GM12878 (cell line): ENCODE measurements at regions not wholly inside any gene's neighbourhood (a gene's known extent, or its start where the extent isn't known, plus 50 kb on each side); places are given as distances from the start of the nearest gene placed in this dataset.
A peak's percentile ranks its signal among the peaks of the same experiment; 100 is the strongest.

Experiments used
- ASH2L ChIP-seq: fragments of 300-600, 200-600 bp; sonication (generic); IDR thresholded peaks from 2 replicates; pipeline ENCODE4 v1.6.1; 2017; ENCODE audit warnings: low read depth, mild to moderate bottlenecking, borderline replicate concordance
- ATF3 ChIP-seq: IDR thresholded peaks from 2 replicates; pipeline ENCODE4 v1.6.1; 2011; ENCODE audit warnings: low read depth, mild to moderate bottlenecking, low read length, moderate library complexity, borderline replicate concordance; ENCODE audit errors: extremely low read depth
- CEBPZ ChIP-seq: fragments of 150-350 bp; IDR thresholded peaks from 2 replicates; pipeline ENCODE4 v1.6.1; 2016; ENCODE audit warnings: low read depth, low read length
- ETV6 ChIP-seq, 2 experiments: fragments of 450-650 bp in 1 of 2; IDR thresholded peaks in 1 of 2; conservative IDR thresholded peaks in 1 of 2; 2 replicates each; pipeline ENCODE4 v1.6.1; 2014; ENCODE audit warnings: antibody characterized with exemption in 1 of 2, borderline replicate concordance in 1 of 2, low read depth in 1 of 2, mild to moderate bottlenecking in 1 of 2, moderate library complexity in 1 of 2
- FOXK2 ChIP-seq: fragments of 450-650 bp; IDR thresholded peaks from 2 replicates; pipeline ENCODE4 v1.6.1; 2017; ENCODE audit warnings: mild to moderate bottlenecking, moderate library complexity
- GATAD2B ChIP-seq: fragments of 450-650 bp; conservative IDR thresholded peaks from 2 replicates; pipeline ENCODE4 v1.6.1; 2017; ENCODE audit warnings: low read depth, mild to moderate bottlenecking, moderate library complexity
- IRF5 ChIP-seq: fragments of 450-650 bp; IDR thresholded peaks from 2 replicates; pipeline ENCODE4 v1.6.1; 2017; ENCODE audit warnings: borderline replicate concordance
- KDM1A ChIP-seq: fragments of 200-600 bp; sonication (generic); IDR thresholded peaks from 2 replicates; pipeline ENCODE4 v1.6.1; 2016; ENCODE audit warnings: borderline replicate concordance
- LARP7 ChIP-seq: fragments of 450-650 bp; IDR thresholded peaks from 2 replicates; pipeline ENCODE4 v1.6.1; 2017; ENCODE audit warnings: mild to moderate bottlenecking
- PRDM15 ChIP-seq: fragments of 450-650 bp; formaldehyde crosslinking; IDR thresholded peaks from 2 replicates; pipeline ENCODE4 v1.4.0; 2020; ENCODE audit warnings: mild to moderate bottlenecking, moderate library complexity
- RCOR1 ChIP-seq: conservative IDR thresholded peaks from 2 replicates; pipeline ENCODE4 v1.6.1; 2012; ENCODE audit warnings: low read depth, low read length, improper control_type of control experiment
- RUNX3 ChIP-seq: IDR thresholded peaks from 2 replicates; pipeline ENCODE4 v1.6.1; 2012; ENCODE audit warnings: low read length, inconsistent platforms
- SIN3A ChIP-seq: IDR thresholded peaks from 2 replicates; pipeline ENCODE4 v1.6.1; 2012; ENCODE audit warnings: low read depth, low read length, improper control_type of control experiment
- SMAD1 ChIP-seq: fragments of 450-650 bp; IDR thresholded peaks from 2 replicates; pipeline ENCODE4 v1.6.1; 2018; ENCODE audit warnings: mild to moderate bottlenecking, low read depth; ENCODE audit not compliant: partially characterized antibody
- TAF1 ChIP-seq: IDR thresholded peaks from 2 replicates; pipeline ENCODE4 v1.6.1; 2011; ENCODE audit warnings: mild to moderate bottlenecking, low read depth, low read length, borderline replicate concordance
- TARDBP ChIP-seq: IDR thresholded peaks from 2 replicates; pipeline ENCODE4 v1.6.1; 2016; ENCODE audit warnings: borderline replicate concordance
- USF1 ChIP-seq: IDR thresholded peaks from 2 replicates; pipeline ENCODE4 v1.6.1; 2011; ENCODE audit warnings: borderline replicate concordance, low read depth, mild to moderate bottlenecking, moderate library complexity, mixed read lengths, low read length; ENCODE audit not compliant: insufficient read depth; ENCODE audit errors: extremely low read length
- ZNF24 ChIP-seq: fragments of 450-650 bp; IDR thresholded peaks from 2 replicates; pipeline ENCODE4 v1.6.1; 2017; ENCODE audit warnings: antibody characterized with exemption, mild to moderate bottlenecking
- TF ChIP-seq, protein P1 (sequence below): fragments of 450-650 bp; IDR thresholded peaks from 2 replicates; pipeline ENCODE4 v1.6.1; 2016; ENCODE audit warnings: mild to moderate bottlenecking

DNA sequence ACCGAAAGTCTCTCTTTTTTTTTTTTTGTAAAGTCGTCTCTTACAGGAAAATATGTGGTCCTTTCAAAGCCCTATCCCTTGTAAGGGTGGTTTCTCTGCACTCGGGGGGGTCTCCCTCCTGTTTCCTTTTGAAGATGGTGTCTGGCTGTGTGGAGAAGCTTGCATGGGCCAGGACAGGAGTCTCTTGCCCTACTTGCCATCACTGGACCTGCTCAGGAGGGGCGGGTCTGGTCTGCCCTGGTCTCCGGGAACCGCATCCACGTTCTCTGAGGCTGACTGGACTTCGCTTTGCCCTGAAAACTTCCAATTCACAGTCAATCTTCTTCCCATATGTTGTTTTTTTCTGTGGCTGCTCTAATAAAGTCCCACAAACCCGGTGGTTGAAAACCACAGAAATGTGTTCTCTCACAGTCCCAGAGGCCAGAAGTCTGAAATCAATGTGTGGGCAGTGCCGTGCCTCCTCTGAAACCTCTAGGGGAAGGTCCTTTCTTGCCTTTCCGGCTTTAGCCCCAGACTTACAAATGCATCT lies 92.9 kb upstream of the IER5L start (continued):
- TF ChIP-seq ATF3, result no peak
- TF ChIP-seq ZNF24, result no peak
- no peak for TF ChIP-seq SIN3A
- no peak for TF ChIP-seq USF1
- no peak for TF ChIP-seq TARDBP
- no peak for TF ChIP-seq IRF5
- TF ChIP-seq FOXK2, result no peak
- no peak for TF ChIP-seq RCOR1
- 0 out of 4 replicates have a peak, but pooled peaks of 1 of the 2 experiments have one; percentile 20 for TF ChIP-seq ETV6 (conservative IDR thresholded peaks at IDR 0.05 in 1 of 2, IDR thresholded peaks at IDR 0.05 in 1 of 2; ENCODE audit: borderline replicate concordance in 1 of 2, low read depth in 1 of 2)
- no peak for TF ChIP-seq TAF1
- no peak for TF ChIP-seq ASH2L
- TF ChIP-seq PRDM15 (CRISPR knock-in tag), result no peak
- TF ChIP-seq, protein P1, sequence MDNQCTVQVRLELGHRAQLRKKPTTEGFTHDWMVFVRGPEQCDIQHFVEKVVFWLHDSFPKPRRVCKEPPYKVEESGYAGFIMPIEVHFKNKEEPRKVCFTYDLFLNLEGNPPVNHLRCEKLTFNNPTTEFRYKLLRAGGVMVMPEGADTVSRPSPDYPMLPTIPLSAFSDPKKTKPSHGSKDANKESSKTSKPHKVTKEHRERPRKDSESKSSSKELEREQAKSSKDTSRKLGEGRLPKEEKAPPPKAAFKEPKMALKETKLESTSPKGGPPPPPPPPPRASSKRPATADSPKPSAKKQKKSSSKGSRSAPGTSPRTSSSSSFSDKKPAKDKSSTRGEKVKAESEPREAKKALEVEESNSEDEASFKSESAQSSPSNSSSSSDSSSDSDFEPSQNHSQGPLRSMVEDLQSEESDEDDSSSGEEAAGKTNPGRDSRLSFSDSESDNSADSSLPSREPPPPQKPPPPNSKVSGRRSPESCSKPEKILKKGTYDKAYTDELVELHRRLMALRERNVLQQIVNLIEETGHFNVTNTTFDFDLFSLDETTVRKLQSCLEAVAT, result peak; percentile 57
- no peak for TF ChIP-seq LARP7
- no peak for TF ChIP-seq SMAD1
- peak; percentile 20; the same call in 1 of the 2 replicates for TF ChIP-seq GATAD2B
- no peak for TF ChIP-seq CEBPZ
- peak; percentile 97 for TF ChIP-seq RUNX3
- TF ChIP-seq KDM1A, result no peak
